Endodermal cell (in vitro differentiated cells): ENCODE measurements at regions not wholly inside any gene's neighbourhood (a gene's known extent, or its start where the extent isn't known, plus 50 kb on each side); places are given as distances from the start of the nearest gene placed in this dataset.
A peak's percentile ranks its signal among the peaks of the same experiment; 100 is the strongest.

Experiments used
- DNase-seq: peaks from one replicate; pipeline ENCODE4 v3.0.0-alpha.2; 2017
- H3K27ac ChIP-seq: 2 replicates; pipeline ENCODE4 v1.5.1; 2013; ENCODE audit warnings: mild to moderate bottlenecking, low read depth, low read length, moderate library complexity
- H3K27me3 ChIP-seq: 2 replicates; pipeline ENCODE4 v1.6.1; 2013; ENCODE audit warnings: mild to moderate bottlenecking, low read length, moderate library complexity; ENCODE audit not compliant: insufficient read depth, control insufficient read depth, poor library complexity, severe bottlenecking
- H3K36me3 ChIP-seq: 2 replicates; pipeline ENCODE4 v1.7.0; 2013; ENCODE audit warnings: mild to moderate bottlenecking, low read length, moderate library complexity; ENCODE audit not compliant: control insufficient read depth, insufficient read depth
- H3K4me1 ChIP-seq: one replicate; pipeline ENCODE4 v1.7.0; 2013; ENCODE audit warnings: low read length; ENCODE audit not compliant: control insufficient read depth, insufficient read depth
- H3K4me3 ChIP-seq: 2 replicates; pipeline ENCODE4 v1.5.1; 2013; ENCODE audit warnings: mild to moderate bottlenecking, low read length, moderate library complexity
- H3K9ac ChIP-seq: 2 replicates; pipeline ENCODE4 v1.6.1; 2013; ENCODE audit warnings: mild to moderate bottlenecking, low read length, moderate library complexity; ENCODE audit not compliant: poor library complexity, severe bottlenecking; ENCODE audit errors: extremely low read depth
- H3K9me3 ChIP-seq: 2 replicates; pipeline ENCODE4 v1.6.1; 2013; ENCODE audit warnings: mild to moderate bottlenecking, low read length, moderate library complexity; ENCODE audit not compliant: control insufficient read depth
- H3K27ac Mint-ChIP-seq: 2 replicates; pipeline ENCODE4 v1.8.0; 2020; ENCODE audit warnings: mixed read lengths
- H3K27me3 Mint-ChIP-seq: 2 replicates; pipeline ENCODE4 v1.8.0; 2021; ENCODE audit warnings: mild to moderate bottlenecking, mixed read lengths; ENCODE audit not compliant: insufficient read depth
- H3K36me3 Mint-ChIP-seq: 2 replicates; pipeline ENCODE4 v1.8.0; 2020; ENCODE audit warnings: low read depth, mixed read lengths
- H3K4me1 Mint-ChIP-seq: 2 replicates; pipeline ENCODE4 v1.8.0; 2020; ENCODE audit warnings: mixed read lengths
- H3K4me3 Mint-ChIP-seq: 2 replicates; pipeline ENCODE4 v1.8.0; 2020; ENCODE audit warnings: mild to moderate bottlenecking, moderate library complexity, mixed read lengths
- H3K9me3 Mint-ChIP-seq: 2 replicates; pipeline ENCODE4 v1.8.0; 2020; ENCODE audit warnings: mild to moderate bottlenecking, mixed read lengths
- CTCF ChIP-seq: fragments of 200-600 bp; sonication (generic); conservative IDR thresholded peaks from 2 replicates; pipeline ENCODE4 v1.5.0; 2021; ENCODE audit warnings: antibody characterized with exemption, mild to moderate bottlenecking
- WGBS, 2 experiments: methylation state at CpG; one replicate each; pipeline versions ENCODE4 v1.1.5 to v1.1.7; 2013; ENCODE audit warnings: missing lambda C conversion rate in 2 of 2, mixed read lengths in 1 of 2; ENCODE audit not compliant: insufficient coverage in 1 of 2, insufficient read length in 1 of 2; 5-methylcytosine and 5-hydroxymethylcytosine counted together

- H3K27ac Mint-ChIP-seq, result no peak overlapping the region
- no peak overlapping the region for H3K4me3 Mint-ChIP-seq
- no peaks in the 10 kb centered on the region for H3K27me3 Mint-ChIP-seq
Measured at GRCh38 chr17:79201536-79202227, 127.1 kb downstream of the ENGASE start.

GRCh38 chr17:79201119-79201518 is 126.5 kb downstream of the ENGASE start:
- Mint-ChIP-seq H3K27me3 (no peaks in the 10 kb centered on the region), H3K27ac (peak overlapping the region; percentile 8), H3K9me3 (no peaks in the 10 kb centered on the region), H3K4me3 (no peak overlapping the region), H3K4me1 (peaks cover 10% of the 10 kb centered on the region), H3K36me3 (no peaks in the 10 kb centered on the region)
- Histone ChIP-seq H3K27me3 (no peaks in the 10 kb centered on the region), H3K9me3 (no peaks in the 10 kb centered on the region), H3K9ac (no peak overlapping the region), H3K36me3 (no peaks in the 10 kb centered on the region), H3K4me3 (no peak overlapping the region), H3K4me1 (no peaks in the 10 kb centered on the region), H3K27ac (no peak overlapping the region)
- 13 to 67% methylated on average over 1 to 6 of the region's 6 CpGs for WGBS, 2 experiments
- no peak for TF ChIP-seq CTCF
- DNase-seq, result peak; percentile 86

More at GRCh38 chr17:79201536-79202227, 127.1 kb downstream of the ENGASE start:
- Histone ChIP-seq H3K4me3 (no peak overlapping the region), H3K4me1 (no peaks in the 10 kb centered on the region), H3K27me3 (no peaks in the 10 kb centered on the region), H3K27ac (no peak overlapping the region), H3K9ac (no peak overlapping the region), H3K36me3 (no peaks in the 10 kb centered on the region), H3K9me3 (no peaks in the 10 kb centered on the region)
- Mint-ChIP-seq H3K4me1 (peaks cover 10% of the 10 kb centered on the region), H3K36me3 (no peaks in the 10 kb centered on the region), H3K9me3 (no peaks in the 10 kb centered on the region)
- 67 to 75% methylated on average over 10 to 15 of the region's 15 CpGs for WGBS, 2 experiments
- TF ChIP-seq CTCF, result no peak
- peak; percentile 84 for DNase-seq

DNA sequence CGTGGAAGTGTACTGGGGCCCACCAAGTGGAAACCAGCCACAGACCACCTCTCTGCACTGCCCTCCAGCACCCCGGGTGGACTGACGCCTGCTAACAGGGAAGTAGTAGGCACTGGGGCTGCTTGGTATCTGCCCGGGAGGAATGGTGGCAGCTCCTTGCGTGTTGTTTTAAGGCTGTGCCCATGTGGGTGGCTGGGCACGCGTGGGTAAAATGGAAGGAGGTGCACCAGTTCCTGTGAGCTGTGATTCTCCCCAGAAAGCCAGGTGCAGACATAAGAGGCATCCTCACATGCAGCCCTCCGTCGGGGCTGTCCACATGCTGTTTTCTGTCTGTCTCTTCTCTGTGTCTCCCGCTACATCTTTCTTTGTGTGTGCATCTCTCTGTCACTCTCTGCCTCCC is 122.3 kb downstream of the ENGASE start:
- H3K9me3 Mint-ChIP-seq, result no peaks in the 10 kb centered on the region
- H3K36me3 ChIP-seq, result no peaks in the 10 kb centered on the region

More for the DNA sequence above, 122.3 kb downstream of the ENGASE start:
- H3K4me3 Mint-ChIP-seq, result no peak overlapping the region
- Histone ChIP-seq H3K9me3 (no peaks in the 10 kb centered on the region), H3K27ac (no peak overlapping the region), H3K27me3 (peaks cover 6% of the 10 kb centered on the region), H3K9ac (no peak overlapping the region), H3K4me3 (no peak overlapping the region), H3K4me1 (no peaks in the 10 kb centered on the region)
- TF ChIP-seq CTCF, result no peak
- H3K4me1 Mint-ChIP-seq, result peaks cover 21% of the 10 kb centered on the region
- DNase-seq, result no peak
- WGBS, 2 experiments, result 86 to 95% methylated on average over 7 to 9 of the region's 10 CpGs
- no peak overlapping the region for H3K27ac Mint-ChIP-seq
- no peaks in the 10 kb centered on the region for H3K36me3 Mint-ChIP-seq
- peaks cover 1% of the 10 kb centered on the region for H3K27me3 Mint-ChIP-seq
